Panc1 (cell line): ENCODE measurements at regions not wholly inside any gene's neighbourhood (a gene's known extent, or its start where the extent isn't known, plus 50 kb on each side); places are given as distances from the start of the nearest gene placed in this dataset.

Experiments
- CTCF ChIP-seq: fragments of 450-650 bp; IDR thresholded peaks from 2 replicates; pipeline ENCODE4 v1.5.1; 2017; ENCODE audit warnings: mild to moderate bottlenecking
- POLR2AphosphoS5 ChIP-seq: IDR thresholded peaks from 2 replicates; pipeline ENCODE4 v1.6.1; 2012; ENCODE audit warnings: mild to moderate bottlenecking, low read depth, low read length, moderate library complexity
- SIN3A ChIP-seq: IDR thresholded peaks from 2 replicates; pipeline ENCODE4 v1.6.1; 2012; ENCODE audit warnings: low read depth, mild to moderate bottlenecking, low read length, moderate library complexity, borderline replicate concordance; ENCODE audit not compliant: insufficient read depth
- TCF7L2 ChIP-seq: IDR thresholded peaks from 2 replicates; pipeline ENCODE4 v1.6.1; 2011; ENCODE audit warnings: mild to moderate bottlenecking, low read depth, low read length, inconsistent platforms

DNA sequence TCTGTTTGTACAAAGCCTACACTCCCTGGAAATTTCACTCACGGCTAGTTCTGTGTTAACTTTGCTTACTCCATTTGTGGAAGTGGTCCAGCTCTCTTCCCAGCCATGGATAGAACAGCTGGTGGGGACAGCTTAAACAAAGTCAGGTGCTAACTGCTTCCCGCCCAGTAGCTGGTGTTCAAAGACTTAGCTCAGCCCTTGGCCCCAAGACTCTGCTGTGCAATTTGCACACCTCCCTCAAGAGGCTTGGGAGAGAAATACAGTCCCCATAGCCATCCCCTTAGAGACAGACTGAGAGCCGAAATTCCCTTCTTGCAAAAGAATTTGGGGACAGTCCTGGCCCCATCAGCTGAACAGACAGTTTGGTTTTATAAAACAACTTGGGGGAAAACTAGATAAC is 73.8 kb upstream of the RAI14 start:
- no peak for TF ChIP-seq TCF7L2
- TF ChIP-seq CTCF: no peak
- no peak for TF ChIP-seq POLR2AphosphoS5
- no peak for TF ChIP-seq SIN3A
